Stimulated activated naive B cell treated with anti-CD40 and anti-IgM and Interleukin-4, amounts not matched to agents 10 μg/mL and 1 μg/mL and 100 μg/mL, for 72 hours (primary cell): ENCODE measurements at regions not wholly inside any gene's neighbourhood (a gene's known extent, or its start where the extent isn't known, plus 50 kb on each side); places are given as distances from the start of the nearest gene placed in this dataset.

Experiments
- ATAC-seq, 2 donors: fragments of 150-1000 bp; cut with Tn5 transposase; replicated peaks; 2 replicates each; pipeline ENCODE4 v1.10.0; 2021; ENCODE audit warnings: moderate library complexity in 1 of 2
- DNase-seq: peaks from one replicate; pipeline ENCODE4 v3.0.0; 2021
- H3K27ac Mint-ChIP-seq: one replicate; pipeline ENCODE4 v1.8.0; 2022; ENCODE audit warnings: mild to moderate bottlenecking, mixed read lengths
- H3K27me3 Mint-ChIP-seq, 2 donors: one replicate each; pipeline ENCODE4 v1.8.0; 2022; ENCODE audit warnings: mixed read lengths in 2 of 2
- H3K36me3 Mint-ChIP-seq, 2 donors: one replicate each; pipeline ENCODE4 v1.8.0; 2022; ENCODE audit warnings: mixed read lengths in 2 of 2, mild to moderate bottlenecking in 1 of 2
- H3K4me1 Mint-ChIP-seq, 2 donors: one replicate each; pipeline ENCODE4 v1.8.0; 2022; ENCODE audit warnings: mixed read lengths in 2 of 2, mild to moderate bottlenecking in 1 of 2
- H3K4me3 Mint-ChIP-seq, 2 donors: one replicate each; pipeline ENCODE4 v1.8.0; 2022; ENCODE audit warnings: mild to moderate bottlenecking in 2 of 2, mixed read lengths in 2 of 2, moderate library complexity in 1 of 2
- H3K9me3 Mint-ChIP-seq, 2 donors: one replicate each; pipeline ENCODE4 v1.8.0; 2022; ENCODE audit warnings: mixed read lengths in 2 of 2, mild to moderate bottlenecking in 1 of 2

- Mint-ChIP-seq H3K4me1 (no peaks in the 10 kb centered on the region), H3K9me3 (peaks cover 0 to 4% of the 10 kb centered on the region in 2 donors), H3K27me3 (no peaks in the 10 kb centered on the region), H3K27ac (no peak overlapping the region), H3K4me3 (no peak overlapping the region), H3K36me3 (no peaks in the 10 kb centered on the region)
- ATAC-seq (no peak), DNase-seq (no peak)
These were observed 300.9 kb upstream of the SOX2 start for GRCh38 chr3:181410870-181411269.

DNA sequence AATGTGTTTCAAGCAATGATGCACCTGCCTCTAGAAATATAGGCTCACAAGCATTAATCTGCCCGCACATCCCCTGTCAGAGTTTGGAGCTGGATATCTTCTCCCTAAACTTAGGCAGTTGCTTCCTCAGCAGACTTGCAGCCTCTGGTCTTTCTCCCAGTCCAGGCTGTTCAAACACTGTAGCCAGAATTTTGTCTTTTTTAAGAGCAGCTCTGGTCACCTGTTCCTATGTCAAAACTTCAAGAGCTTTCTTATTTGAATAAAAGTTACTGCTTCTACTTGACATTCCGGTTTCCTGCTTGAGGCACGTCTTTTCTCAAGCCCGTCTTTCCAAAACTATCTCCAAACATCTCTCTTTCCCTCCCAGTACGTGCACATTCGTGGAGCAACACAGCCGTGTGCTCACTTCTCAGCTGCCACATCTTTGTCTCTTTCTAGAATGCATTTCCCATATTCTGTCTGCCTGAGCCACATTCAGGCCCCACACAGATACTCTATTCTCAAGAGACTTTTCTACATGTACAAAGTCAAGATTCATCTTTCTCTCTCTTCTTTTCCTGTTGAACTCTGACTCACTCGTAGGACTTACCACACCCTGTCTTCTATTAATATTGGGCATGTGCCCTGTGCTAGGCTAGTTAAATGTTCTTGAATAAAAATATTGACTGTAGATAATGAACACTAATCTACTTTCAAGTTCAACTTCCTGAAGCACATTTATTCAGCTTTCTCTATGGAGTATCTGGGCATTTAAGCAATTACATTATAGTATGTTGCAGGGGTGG lies 307.7 kb upstream of the SOX2 start:
- Mint-ChIP-seq H3K36me3 (no peaks in the 10 kb centered on the region), H3K27ac (no peak overlapping the region), H3K27me3 (peaks cover 0 to 4% of the 10 kb centered on the region in 2 donors), H3K4me1 (no peaks in the 10 kb centered on the region), H3K9me3 (peaks cover 0 to 6% of the 10 kb centered on the region in 2 donors), H3K4me3 (no peak overlapping the region)
- DNase-seq (no peak), ATAC-seq (no peak)

DNA sequence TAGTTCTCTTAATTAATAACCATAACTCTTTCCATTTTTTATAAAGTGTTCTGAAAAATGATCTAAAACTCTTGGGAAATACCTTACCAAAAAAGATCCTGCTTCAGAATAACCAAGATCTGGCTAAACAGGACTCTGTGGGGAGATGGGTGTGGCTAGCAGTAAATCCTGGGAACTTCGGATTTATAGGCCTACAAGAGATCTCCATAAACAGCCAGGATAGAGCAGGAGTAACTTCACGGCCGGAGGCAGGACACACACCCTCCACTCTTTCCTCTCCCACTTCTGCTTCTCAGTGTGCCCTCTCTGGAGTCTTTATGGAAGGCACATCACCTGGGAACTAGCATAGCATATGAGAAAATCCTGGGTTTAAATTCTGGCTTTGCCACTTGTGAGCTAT lies 309.4 kb upstream of the SOX2 start:
- Mint-ChIP-seq H3K4me3 (no peak overlapping the region), H3K4me1 (no peaks in the 10 kb centered on the region), H3K36me3 (no peaks in the 10 kb centered on the region), H3K27ac (no peak overlapping the region), H3K27me3 (peaks cover 0 to 4% of the 10 kb centered on the region in 2 donors), H3K9me3 (peaks cover 0 to 3% of the 10 kb centered on the region in 2 donors)
- DNase-seq (no peak), ATAC-seq (no peak)

- H3K27ac Mint-ChIP-seq: no peak overlapping the region
- H3K27me3 Mint-ChIP-seq: no peaks in the 10 kb centered on the region
- no peak overlapping the region for H3K4me3 Mint-ChIP-seq
- peaks cover 3 to 5% of the 10 kb centered on the region in 2 donors for H3K9me3 Mint-ChIP-seq
- ATAC-seq (peak in 1 of 2 donors; percentile 19), DNase-seq (no peak)
- peaks cover 0 to 4% of the 10 kb centered on the region in 2 donors for H3K4me1 Mint-ChIP-seq
- H3K36me3 Mint-ChIP-seq: no peaks in the 10 kb centered on the region
These were observed 326.8 kb upstream of the SOX2 start for GRCh38 chr3:181384970-181385369.

DNA sequence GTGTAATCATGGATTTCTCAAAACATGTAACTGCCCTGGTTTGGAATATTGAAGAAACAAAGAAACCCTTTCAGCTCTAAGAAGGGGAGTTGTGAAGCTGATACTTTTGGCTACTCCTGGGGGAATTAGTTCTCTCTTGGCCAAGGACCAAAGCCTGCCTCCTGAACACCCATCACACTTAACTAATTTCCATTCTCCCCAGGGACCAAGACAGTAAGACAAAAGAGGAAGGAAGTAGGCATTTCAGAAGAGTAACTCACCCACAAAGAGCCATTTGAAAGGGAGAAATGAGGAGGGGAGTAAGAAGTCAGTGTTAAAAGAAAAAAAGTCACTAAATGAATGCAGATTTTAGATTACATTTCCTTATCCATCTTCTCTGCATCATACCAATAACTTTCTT lies 328.0 kb upstream of the SOX2 start:
- H3K27me3 Mint-ChIP-seq: no peaks in the 10 kb centered on the region
- H3K27ac Mint-ChIP-seq: no peak overlapping the region
- peaks cover 3 to 5% of the 10 kb centered on the region in 2 donors for H3K9me3 Mint-ChIP-seq
- H3K36me3 Mint-ChIP-seq: no peaks in the 10 kb centered on the region
- no peak for DNase-seq
- no peak for ATAC-seq
- peaks cover 0 to 4% of the 10 kb centered on the region in 2 donors for H3K4me1 Mint-ChIP-seq
- no peak overlapping the region for H3K4me3 Mint-ChIP-seq

- no peak overlapping the region for H3K4me3 Mint-ChIP-seq
- ATAC-seq: no peak
- H3K9me3 Mint-ChIP-seq: peaks cover 3 to 5% of the 10 kb centered on the region in 2 donors
These were observed 328.5 kb upstream of the SOX2 start for GRCh38 chr3:181383201-181383600.

GRCh38 chr3:181382656-181383055 lies 329.1 kb upstream of the SOX2 start:
- H3K9me3 Mint-ChIP-seq: peaks cover 3 to 5% of the 10 kb centered on the region in 2 donors
- H3K36me3 Mint-ChIP-seq: no peaks in the 10 kb centered on the region
- DNase-seq (no peak), ATAC-seq (no peak)
- H3K27ac Mint-ChIP-seq: no peak overlapping the region
- no peaks in the 10 kb centered on the region for H3K27me3 Mint-ChIP-seq
- no peak overlapping the region for H3K4me3 Mint-ChIP-seq
- peaks cover 0 to 4% of the 10 kb centered on the region in 2 donors for H3K4me1 Mint-ChIP-seq

More at GRCh38 chr3:181383201-181383600, 328.5 kb upstream of the SOX2 start:
- Mint-ChIP-seq H3K36me3 (no peaks in the 10 kb centered on the region), H3K4me1 (peaks cover 0 to 4% of the 10 kb centered on the region in 2 donors), H3K27me3 (no peaks in the 10 kb centered on the region), H3K27ac (no peak overlapping the region)
- no peak for DNase-seq

GRCh38 chr3:181379278-181379677 lies 332.4 kb upstream of the SOX2 start:
- Mint-ChIP-seq H3K27me3 (no peaks in the 10 kb centered on the region), H3K4me1 (peaks cover 0 to 4% of the 10 kb centered on the region in 2 donors), H3K9me3 (peaks cover 0 to 3% of the 10 kb centered on the region in 2 donors), H3K27ac (no peak overlapping the region), H3K4me3 (no peak overlapping the region), H3K36me3 (no peaks in the 10 kb centered on the region)
- ATAC-seq (no peak), DNase-seq (no peak)

- H3K9me3 Mint-ChIP-seq: no peaks in the 10 kb centered on the region
- no peaks in the 10 kb centered on the region for H3K4me1 Mint-ChIP-seq
- no peaks in the 10 kb centered on the region for H3K36me3 Mint-ChIP-seq
- H3K27me3 Mint-ChIP-seq: no peaks in the 10 kb centered on the region
- H3K4me3 Mint-ChIP-seq: no peak overlapping the region
- ATAC-seq: no peak
- DNase-seq: no peak
- H3K27ac Mint-ChIP-seq: no peak overlapping the region
These were observed 342.1 kb upstream of the SOX2 start for GRCh38 chr3:181369637-181370036.

DNA sequence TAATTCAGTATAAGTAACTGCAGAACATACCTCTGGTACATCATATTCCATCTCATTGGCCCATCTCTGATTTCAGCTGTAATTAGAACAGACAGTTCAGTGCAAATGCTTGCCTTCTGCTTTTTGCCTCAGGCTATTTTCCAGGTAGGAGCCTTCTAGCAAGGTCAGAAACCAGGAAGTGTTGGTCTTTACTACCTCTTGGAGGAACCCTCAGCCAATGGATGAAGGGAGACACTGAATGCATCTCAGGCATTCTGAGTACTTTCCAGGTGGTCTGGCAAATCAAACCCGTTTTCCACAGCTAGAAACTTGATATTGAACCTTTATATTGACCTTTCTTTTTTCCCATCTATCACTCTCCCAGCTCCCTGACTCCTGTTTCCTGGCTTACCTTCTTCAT lies 348.5 kb upstream of the SOX2 start:
- Mint-ChIP-seq H3K36me3 (no peaks in the 10 kb centered on the region), H3K4me3 (no peak overlapping the region), H3K9me3 (peaks cover 4% of the 10 kb centered on the region in 2 donors), H3K27me3 (no peaks in the 10 kb centered on the region), H3K4me1 (no peaks in the 10 kb centered on the region), H3K27ac (no peak overlapping the region)
- no peak for DNase-seq
- no peak for ATAC-seq

GRCh38 chr3:181362378-181362777 lies 349.3 kb upstream of the SOX2 start:
- no peaks in the 10 kb centered on the region for H3K36me3 Mint-ChIP-seq
- no peaks in the 10 kb centered on the region for H3K27me3 Mint-ChIP-seq
- DNase-seq (no peak), ATAC-seq (no peak)
- peaks cover 4% of the 10 kb centered on the region in 2 donors for H3K9me3 Mint-ChIP-seq
- H3K4me1 Mint-ChIP-seq: no peaks in the 10 kb centered on the region
- H3K27ac Mint-ChIP-seq: no peak overlapping the region
- H3K4me3 Mint-ChIP-seq: no peak overlapping the region

GRCh38 chr3:181358562-181358961 lies 353.2 kb upstream of the SOX2 start:
- Mint-ChIP-seq H3K4me1 (no peaks in the 10 kb centered on the region), H3K4me3 (no peak overlapping the region), H3K27me3 (no peaks in the 10 kb centered on the region), H3K27ac (no peak overlapping the region), H3K9me3 (peaks cover 4 to 5% of the 10 kb centered on the region in 2 donors), H3K36me3 (no peaks in the 10 kb centered on the region)
- DNase-seq (no peak), ATAC-seq (no peak)

- no peaks in the 10 kb centered on the region for H3K27me3 Mint-ChIP-seq
- DNase-seq (no peak), ATAC-seq (no peak)
- H3K9me3 Mint-ChIP-seq: peaks cover 4% of the 10 kb centered on the region in 2 donors
- no peaks in the 10 kb centered on the region for H3K4me1 Mint-ChIP-seq
- H3K27ac Mint-ChIP-seq: no peak overlapping the region
- no peaks in the 10 kb centered on the region for H3K36me3 Mint-ChIP-seq
- no peak overlapping the region for H3K4me3 Mint-ChIP-seq
These were observed 353.7 kb upstream of the SOX2 start for GRCh38 chr3:181358060-181358459.

GRCh38 chr3:181354140-181354539 lies 357.6 kb upstream of the SOX2 start:
- no peak for ATAC-seq
- Mint-ChIP-seq H3K4me3 (no peak overlapping the region), H3K9me3 (peaks cover 0 to 2% of the 10 kb centered on the region in 2 donors), H3K27ac (no peak overlapping the region), H3K27me3 (no peaks in the 10 kb centered on the region), H3K4me1 (no peaks in the 10 kb centered on the region), H3K36me3 (no peaks in the 10 kb centered on the region)
- no peak for DNase-seq

DNA sequence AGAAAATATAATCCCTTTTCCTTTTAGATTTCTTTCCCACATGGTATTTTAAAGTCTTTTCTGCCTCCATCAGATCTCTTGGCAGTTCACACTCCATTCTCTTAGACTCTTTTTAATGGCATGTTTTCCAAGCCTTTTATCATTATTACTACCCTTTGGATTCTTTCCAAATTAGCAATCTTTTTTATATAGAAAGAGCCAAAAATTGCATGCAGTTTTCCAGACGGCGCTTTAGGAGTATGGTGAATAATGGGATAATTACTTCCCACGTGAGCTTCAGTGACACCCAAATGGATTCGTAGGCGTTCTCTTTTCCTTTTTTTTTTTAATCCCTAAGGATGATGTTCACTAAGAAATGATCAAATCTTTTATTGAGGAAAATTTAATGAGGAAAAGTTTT lies 354.8 kb upstream of the DNAJC19 start:
- no peak for DNase-seq
- H3K36me3 Mint-ChIP-seq: no peaks in the 10 kb centered on the region
- no peaks in the 10 kb centered on the region for H3K4me1 Mint-ChIP-seq
- no peaks in the 10 kb centered on the region for H3K27me3 Mint-ChIP-seq
- no peak overlapping the region for H3K27ac Mint-ChIP-seq
- no peaks in the 10 kb centered on the region for H3K9me3 Mint-ChIP-seq
- H3K4me3 Mint-ChIP-seq: no peak overlapping the region
- ATAC-seq: no peak
